ENCODE measurements at regions not wholly inside any gene's neighbourhood (a gene's known extent, or its start where the extent isn't known, plus 50 kb on each side); places are given as distances from the start of the nearest gene placed in this dataset.

DNA sequence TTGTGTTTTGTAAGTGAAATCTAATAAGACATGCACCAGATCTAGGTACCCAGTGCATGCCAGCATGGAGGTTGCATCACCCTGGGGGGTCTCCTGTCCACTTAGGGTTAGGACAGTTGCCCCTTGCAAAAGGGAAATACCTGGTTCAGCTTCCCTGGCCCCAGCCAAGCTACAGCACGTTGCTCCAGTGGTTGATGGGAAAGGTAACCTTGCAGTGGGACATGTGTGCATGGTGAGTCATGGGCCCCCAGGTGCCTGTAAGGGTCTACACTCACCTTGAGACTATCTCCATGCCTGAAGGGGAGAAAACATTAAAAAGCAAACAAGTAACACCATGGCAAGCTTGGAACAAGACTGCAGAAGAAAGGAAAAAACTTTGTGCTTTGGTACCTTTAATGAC lies 143.9 kb downstream of the LSM5 start:
- H3K4me3 ChIP-seq (ENCODE audit: low read depth, low read length): no peak overlapping the region
- H3K9ac ChIP-seq (ENCODE audit: low read length): no peak overlapping the region
- H3K27me3 ChIP-seq (ENCODE audit: control insufficient read depth, insufficient read depth, low read length): no peaks in the 10 kb centered on the region
- H3K9me3 ChIP-seq (ENCODE audit: control insufficient read depth, insufficient read depth, low read depth, low read length): no peaks in the 10 kb centered on the region; the same call in 1 of the 2 replicates
- no peaks in the 10 kb centered on the region for H3K4me1 ChIP-seq (ENCODE audit: control insufficient read depth, insufficient read depth, low read length)
- no peak overlapping the region for H3K27ac ChIP-seq (ENCODE audit: low read depth, low read length)
- H3K36me3 ChIP-seq (ENCODE audit: control insufficient read depth, insufficient read depth, low read length): no peaks in the 10 kb centered on the region

- Histone ChIP-seq H3K27me3 (ENCODE audit: control insufficient read depth, insufficient read depth, low read length) (0 out of 2 replicates have a peak, but pooled peaks cover 3% of the 10 kb centered on the region), H3K9me3 (ENCODE audit: control insufficient read depth, insufficient read depth, low read depth, low read length) (peaks cover under 1% of the 10 kb centered on the region; the same call in 1 of the 2 replicates), H3K4me1 (ENCODE audit: control insufficient read depth, insufficient read depth, low read length) (no peaks in the 10 kb centered on the region), H3K9ac (ENCODE audit: low read length) (no peak overlapping the region), H3K27ac (ENCODE audit: low read depth, low read length) (no peak overlapping the region), H3K36me3 (ENCODE audit: control insufficient read depth, insufficient read depth, low read length) (no peaks in the 10 kb centered on the region), H3K4me3 (ENCODE audit: low read depth, low read length) (no peak overlapping the region)
Measured at GRCh38 chr7:32336726-32337125, 153.5 kb downstream of the LSM5 start.

DNA sequence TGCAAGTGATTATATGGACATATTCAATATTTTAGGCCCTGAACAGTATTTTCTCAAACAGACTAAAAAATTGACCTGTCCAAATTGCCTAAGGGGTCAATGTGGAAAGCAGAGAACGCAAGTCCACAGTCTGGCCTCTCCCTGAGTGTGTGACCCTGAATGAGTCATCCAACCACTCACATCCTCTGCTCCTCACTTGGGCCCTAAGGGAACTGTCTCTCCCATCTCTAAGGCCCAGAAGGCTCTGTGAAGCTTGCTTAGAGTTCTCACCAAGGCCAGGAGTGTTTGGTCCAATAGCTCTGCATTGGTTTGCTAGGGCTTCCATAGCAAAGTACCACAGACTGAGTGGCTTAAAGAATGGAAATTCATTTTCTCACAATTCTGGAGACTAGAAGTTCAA lies 155.1 kb downstream of the LSM5 start:
- H3K9me3 ChIP-seq (ENCODE audit: control insufficient read depth, insufficient read depth, low read depth, low read length): peaks cover 4% of the 10 kb centered on the region; the same call in 1 of the 2 replicates
- H3K9ac ChIP-seq (ENCODE audit: low read length): no peak overlapping the region
- no peaks in the 10 kb centered on the region for H3K36me3 ChIP-seq (ENCODE audit: control insufficient read depth, insufficient read depth, low read length)
- no peak overlapping the region for H3K27ac ChIP-seq (ENCODE audit: low read depth, low read length)
- H3K27me3 ChIP-seq (ENCODE audit: control insufficient read depth, insufficient read depth, low read length): 0 out of 2 replicates have a peak, but pooled peaks cover 3% of the 10 kb centered on the region
- H3K4me1 ChIP-seq (ENCODE audit: control insufficient read depth, insufficient read depth, low read length): no peaks in the 10 kb centered on the region
- H3K4me3 ChIP-seq (ENCODE audit: low read depth, low read length): no peak overlapping the region

GRCh38 chr7:32330602-32331001 lies 159.6 kb downstream of the LSM5 start:
- Histone ChIP-seq H3K36me3 (ENCODE audit: control insufficient read depth, insufficient read depth, low read length) (no peaks in the 10 kb centered on the region), H3K9me3 (ENCODE audit: control insufficient read depth, insufficient read depth, low read depth, low read length) (peaks cover 4% of the 10 kb centered on the region; the same call in 1 of the 2 replicates), H3K4me1 (ENCODE audit: control insufficient read depth, insufficient read depth, low read length) (no peaks in the 10 kb centered on the region), H3K4me3 (ENCODE audit: low read depth, low read length) (no peak overlapping the region), H3K27me3 (ENCODE audit: control insufficient read depth, insufficient read depth, low read length) (peaks cover 10% of the 10 kb centered on the region), H3K9ac (ENCODE audit: low read length) (no peak overlapping the region), H3K27ac (ENCODE audit: low read depth, low read length) (no peak overlapping the region)

DNA sequence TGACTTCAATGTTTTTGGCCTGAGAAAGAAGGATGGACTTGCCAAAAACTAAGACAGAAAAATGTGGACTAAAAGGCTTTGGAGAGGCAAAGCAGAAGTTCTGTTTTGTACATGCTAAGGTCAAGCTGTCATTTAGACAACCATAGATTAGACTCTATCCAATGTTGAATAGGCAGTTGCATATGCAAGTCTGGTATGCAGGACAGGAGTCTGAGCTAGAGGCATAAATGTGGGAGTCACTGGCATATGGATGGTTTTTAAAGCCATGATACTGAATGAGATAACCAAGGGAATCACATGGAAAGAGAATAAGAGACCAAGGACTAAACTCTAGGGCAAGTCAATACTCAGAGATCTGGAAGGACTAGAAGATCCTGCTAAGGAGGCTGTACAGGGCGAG lies 164.1 kb downstream of the LSM5 start:
- H3K4me1 ChIP-seq (ENCODE audit: control insufficient read depth, insufficient read depth, low read length): no peaks in the 10 kb centered on the region
- H3K4me3 ChIP-seq (ENCODE audit: low read depth, low read length): no peak overlapping the region
- no peak overlapping the region for H3K27ac ChIP-seq (ENCODE audit: low read depth, low read length)
- no peaks in the 10 kb centered on the region for H3K9me3 ChIP-seq (ENCODE audit: control insufficient read depth, insufficient read depth, low read depth, low read length)
- no peaks in the 10 kb centered on the region for H3K36me3 ChIP-seq (ENCODE audit: control insufficient read depth, insufficient read depth, low read length)
- no peak overlapping the region for H3K9ac ChIP-seq (ENCODE audit: low read length)
- peaks cover 12% of the 10 kb centered on the region for H3K27me3 ChIP-seq (ENCODE audit: control insufficient read depth, insufficient read depth, low read length)

DNA sequence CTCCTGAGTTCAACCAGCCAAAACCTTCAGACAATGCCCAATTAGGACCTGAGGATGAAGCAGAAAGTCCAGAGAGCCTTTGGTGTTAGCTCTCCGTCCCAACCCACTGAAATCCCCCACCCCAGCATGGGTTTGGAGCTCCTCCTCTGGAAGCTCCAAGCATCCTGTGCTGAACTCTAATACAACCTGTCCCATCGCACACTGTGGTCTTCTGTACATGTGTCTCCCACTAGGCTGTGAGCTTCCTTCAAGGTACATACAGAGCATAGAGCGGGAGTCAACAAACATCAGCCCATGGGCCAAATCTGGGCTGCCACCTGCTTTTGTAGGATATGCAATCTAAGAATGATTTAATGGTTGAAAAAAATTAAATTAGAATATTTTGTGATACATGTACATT lies 166.5 kb downstream of the LSM5 start:
- H3K9me3 ChIP-seq (ENCODE audit: control insufficient read depth, insufficient read depth, low read depth, low read length): no peaks in the 10 kb centered on the region
- H3K4me1 ChIP-seq (ENCODE audit: control insufficient read depth, insufficient read depth, low read length): no peaks in the 10 kb centered on the region
- H3K36me3 ChIP-seq (ENCODE audit: control insufficient read depth, insufficient read depth, low read length): no peaks in the 10 kb centered on the region
- peaks cover 12% of the 10 kb centered on the region for H3K27me3 ChIP-seq (ENCODE audit: control insufficient read depth, insufficient read depth, low read length)
- H3K9ac ChIP-seq (ENCODE audit: low read length): no peak overlapping the region
- no peak overlapping the region for H3K4me3 ChIP-seq (ENCODE audit: low read depth, low read length)
- H3K27ac ChIP-seq (ENCODE audit: low read depth, low read length): no peak overlapping the region

DNA sequence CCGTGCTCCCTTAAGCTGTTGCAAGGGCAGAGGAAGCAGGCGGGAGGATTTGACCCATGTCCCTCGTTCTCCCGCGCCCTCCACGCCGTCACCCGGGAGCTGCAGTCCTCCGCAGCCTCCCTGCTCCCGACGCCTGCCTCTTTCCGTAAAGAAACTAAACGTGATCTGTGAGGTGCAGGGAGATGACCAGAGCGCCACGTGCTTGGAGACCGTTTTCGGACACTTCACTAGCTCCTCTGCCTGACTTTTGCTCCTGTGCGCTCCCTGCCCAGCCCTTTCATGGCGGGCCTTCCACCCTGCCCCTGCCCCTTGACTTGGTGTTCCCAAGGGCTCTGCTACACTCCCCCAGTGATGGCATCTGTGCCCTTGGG lies 171.2 kb downstream of the LSM5 start:
- H3K27me3 ChIP-seq (ENCODE audit: control insufficient read depth, insufficient read depth, low read length): no peaks in the 10 kb centered on the region
- no peak overlapping the region for H3K9ac ChIP-seq (ENCODE audit: low read length)
- H3K4me1 ChIP-seq (ENCODE audit: control insufficient read depth, insufficient read depth, low read length): no peaks in the 10 kb centered on the region
- H3K4me3 ChIP-seq (ENCODE audit: low read depth, low read length): no peak overlapping the region
- H3K36me3 ChIP-seq (ENCODE audit: control insufficient read depth, insufficient read depth, low read length): no peaks in the 10 kb centered on the region
- H3K9me3 ChIP-seq (ENCODE audit: control insufficient read depth, insufficient read depth, low read depth, low read length): no peaks in the 10 kb centered on the region
- no peak overlapping the region for H3K27ac ChIP-seq (ENCODE audit: low read depth, low read length)

DNA sequence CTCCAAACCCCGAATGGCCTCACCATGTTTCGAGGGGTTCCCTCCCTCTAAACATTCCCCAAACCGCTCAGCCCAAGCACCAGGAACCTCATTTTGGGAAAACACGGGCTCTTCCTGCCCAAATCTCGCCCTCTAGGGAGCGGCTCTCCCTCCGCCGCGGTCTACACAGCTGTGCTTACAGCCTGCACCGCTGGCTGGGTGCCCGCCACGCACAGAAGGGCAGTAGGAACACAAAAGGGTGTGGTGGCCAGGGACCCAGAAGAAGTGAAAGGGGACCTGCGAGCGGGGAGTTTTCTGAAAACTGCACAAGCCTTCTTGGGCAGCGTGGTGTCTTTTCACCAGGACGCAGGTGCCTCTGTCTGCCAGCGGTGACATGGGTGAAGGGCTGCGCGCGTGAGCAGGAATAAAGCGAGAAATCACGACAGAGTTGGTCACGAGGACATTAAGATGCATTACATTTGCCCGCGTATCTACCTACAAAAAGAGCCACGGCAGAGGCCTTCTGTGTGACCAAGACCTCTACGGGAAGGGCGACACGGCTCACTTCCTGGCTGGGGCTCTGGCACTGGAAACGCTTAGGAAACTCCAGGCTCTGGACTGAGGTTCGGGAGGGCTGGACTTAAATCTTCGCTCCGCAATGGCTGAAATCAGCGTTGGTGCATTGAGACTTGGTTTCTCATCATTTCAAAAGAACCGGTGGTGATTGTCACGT lies 171.7 kb downstream of the LSM5 start:
- Histone ChIP-seq H3K27me3 (ENCODE audit: control insufficient read depth, insufficient read depth, low read length) (no peaks in the 10 kb centered on the region), H3K9me3 (ENCODE audit: control insufficient read depth, insufficient read depth, low read depth, low read length) (no peaks in the 10 kb centered on the region), H3K9ac (ENCODE audit: low read length) (no peak overlapping the region), H3K27ac (ENCODE audit: low read depth, low read length) (no peak overlapping the region), H3K4me3 (ENCODE audit: low read depth, low read length) (no peak overlapping the region), H3K4me1 (ENCODE audit: control insufficient read depth, insufficient read depth, low read length) (no peaks in the 10 kb centered on the region), H3K36me3 (ENCODE audit: control insufficient read depth, insufficient read depth, low read length) (no peaks in the 10 kb centered on the region)

- no peak overlapping the region for H3K4me3 ChIP-seq (ENCODE audit: low read depth, low read length)
- no peak overlapping the region for H3K9ac ChIP-seq (ENCODE audit: low read length)
- no peak overlapping the region for H3K27ac ChIP-seq (ENCODE audit: low read depth, low read length)
- no peaks in the 10 kb centered on the region for H3K9me3 ChIP-seq (ENCODE audit: control insufficient read depth, insufficient read depth, low read depth, low read length)
- no peaks in the 10 kb centered on the region for H3K36me3 ChIP-seq (ENCODE audit: control insufficient read depth, insufficient read depth, low read length)
- no peaks in the 10 kb centered on the region for H3K4me1 ChIP-seq (ENCODE audit: control insufficient read depth, insufficient read depth, low read length)
- no peaks in the 10 kb centered on the region for H3K27me3 ChIP-seq (ENCODE audit: control insufficient read depth, insufficient read depth, low read length)
Measured at GRCh38 chr7:32316839-32317238, 173.3 kb downstream of the LSM5 start.

GRCh38 chr7:32314761-32315160 lies 175.4 kb downstream of the LSM5 start:
- H3K4me3 ChIP-seq (ENCODE audit: low read depth, low read length): no peak overlapping the region
- no peaks in the 10 kb centered on the region for H3K9me3 ChIP-seq (ENCODE audit: control insufficient read depth, insufficient read depth, low read depth, low read length)
- no peak overlapping the region for H3K27ac ChIP-seq (ENCODE audit: low read depth, low read length)

DNA sequence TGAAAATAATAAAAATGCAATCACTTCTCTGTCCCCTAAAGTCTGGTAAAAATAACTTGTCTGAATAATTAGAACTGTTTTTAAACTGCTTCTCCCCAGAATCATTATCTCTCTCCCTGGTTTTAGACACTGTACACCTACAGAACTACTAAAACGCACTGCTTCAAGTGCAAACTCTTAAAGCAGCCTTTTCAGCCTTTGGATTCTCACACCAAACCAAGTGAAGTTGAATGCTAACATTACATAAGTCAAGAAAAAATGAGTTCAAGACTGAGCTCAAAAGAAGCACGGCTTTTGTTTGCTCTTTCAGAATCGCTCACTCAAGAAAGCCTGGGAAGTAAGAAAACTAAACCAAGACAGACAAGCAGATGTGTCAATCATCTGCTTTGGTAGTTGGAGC lies 188.8 kb downstream of the LSM5 start:
- no peaks in the 10 kb centered on the region; the same call in 1 of the 2 replicates for H3K4me1 ChIP-seq (ENCODE audit: control insufficient read depth, insufficient read depth, low read length)
- H3K9ac ChIP-seq (ENCODE audit: low read length): no peak overlapping the region

More at GRCh38 chr7:32314761-32315160, 175.4 kb downstream of the LSM5 start:
- Histone ChIP-seq H3K9ac (ENCODE audit: low read length) (no peak overlapping the region), H3K27me3 (ENCODE audit: control insufficient read depth, insufficient read depth, low read length) (no peaks in the 10 kb centered on the region), H3K36me3 (ENCODE audit: control insufficient read depth, insufficient read depth, low read length) (no peaks in the 10 kb centered on the region), H3K4me1 (ENCODE audit: control insufficient read depth, insufficient read depth, low read length) (no peaks in the 10 kb centered on the region)

More for the DNA sequence above, 188.8 kb downstream of the LSM5 start:
- Histone ChIP-seq H3K27ac (ENCODE audit: low read depth, low read length) (no peak overlapping the region), H3K27me3 (ENCODE audit: control insufficient read depth, insufficient read depth, low read length) (peaks cover 42% of the 10 kb centered on the region), H3K36me3 (ENCODE audit: control insufficient read depth, insufficient read depth, low read length) (no peaks in the 10 kb centered on the region), H3K4me3 (ENCODE audit: low read depth, low read length) (no peak overlapping the region), H3K9me3 (ENCODE audit: control insufficient read depth, insufficient read depth, low read depth, low read length) (0 out of 2 replicates have a peak, but pooled peaks cover 3% of the 10 kb centered on the region)

Data from HUES6 (cell line).